UCSD-AML1 (cell line): ENCODE measurements at regions not wholly inside any gene's neighbourhood (a gene's known extent, or its start where the extent isn't known, plus 50 kb on each side); places are given as distances from the start of the nearest gene placed in this dataset.

Experiments
- DNase-seq: peaks from one replicate; lab custom pipeline; 2025; ENCODE audit not compliant: unreplicated experiment; lab: John Stamatoyannopoulos, UW

DNA sequence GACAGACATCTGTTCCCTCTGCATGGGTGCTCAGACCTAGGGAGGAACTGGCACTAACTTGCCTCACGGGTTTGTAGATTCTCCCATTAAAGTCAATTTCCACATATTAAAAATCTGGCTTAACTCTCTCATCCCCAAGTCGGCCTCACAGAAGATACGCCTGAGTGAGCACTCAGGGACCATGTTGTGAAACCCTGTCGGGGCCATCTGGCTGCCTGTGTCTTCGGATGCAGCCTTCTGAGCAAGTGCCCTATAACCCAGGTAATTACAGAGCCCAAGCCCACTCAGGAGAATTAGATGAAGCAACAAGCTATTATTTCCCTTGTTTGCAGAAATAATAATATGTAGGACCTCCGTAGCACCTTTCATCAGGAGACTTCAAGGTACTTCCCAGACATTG is 219.3 kb upstream of the GLI3 start:
- DNase-seq = no peak

DNA sequence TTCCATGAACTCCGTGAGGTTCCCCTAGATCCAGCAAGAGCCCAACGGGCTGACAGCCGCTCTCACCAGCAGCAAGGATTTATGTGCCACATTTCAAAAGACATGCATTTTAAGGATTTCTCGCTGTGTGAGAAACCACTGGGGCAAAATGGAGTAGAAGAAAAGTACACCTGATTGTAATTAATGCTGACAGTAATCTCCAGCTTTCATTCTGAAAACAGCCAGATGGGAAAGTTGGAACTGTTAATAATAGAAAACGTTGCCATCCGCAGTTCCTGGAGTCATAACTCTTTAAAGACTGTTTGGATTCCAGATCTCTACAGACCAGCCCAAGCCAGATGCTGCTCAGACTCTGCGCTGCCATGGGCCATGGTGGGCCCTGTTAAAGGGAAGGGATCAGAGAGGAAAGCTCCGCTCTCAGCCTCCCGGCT is 216.9 kb upstream of the GLI3 start:
- DNase-seq = no peak

DNA sequence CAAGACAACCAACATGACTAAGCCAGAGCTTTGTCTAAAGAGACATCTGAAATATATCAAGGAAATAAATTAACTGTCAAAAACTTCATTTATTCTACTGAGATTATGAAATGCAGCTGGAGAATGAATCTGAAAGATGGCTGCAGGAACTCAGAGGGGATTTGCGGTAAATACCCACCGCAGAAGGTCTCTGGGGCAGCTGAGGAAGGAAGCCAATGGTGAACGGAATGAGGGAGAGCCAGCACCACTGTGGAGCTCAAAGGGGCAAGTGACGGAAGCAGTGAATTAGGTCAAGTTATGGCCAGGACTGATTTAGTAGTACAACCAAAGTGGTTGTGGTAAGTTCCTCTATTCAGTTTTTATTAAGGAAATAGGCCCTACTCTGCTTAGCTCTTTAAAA is 215.3 kb upstream of the GLI3 start:
- peak; percentile 7 for DNase-seq

DNA sequence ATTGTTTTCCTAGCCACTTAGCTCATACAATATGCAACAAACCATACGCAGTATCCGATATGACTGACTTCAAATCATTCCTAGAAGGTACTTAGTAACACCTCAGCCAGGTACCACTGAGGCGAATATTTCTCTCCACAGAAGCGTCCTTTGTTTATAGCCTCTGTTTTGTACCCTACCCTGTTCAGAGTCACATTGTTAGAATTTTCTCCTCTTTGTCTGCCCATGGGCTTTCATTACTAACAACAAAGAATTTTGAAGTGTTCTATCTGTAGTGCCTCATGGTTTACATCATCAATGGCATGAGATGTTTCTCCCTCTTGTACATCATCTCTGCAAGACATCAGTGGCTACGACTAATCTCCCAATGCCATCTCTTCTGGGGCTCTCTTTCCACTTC is 212.4 kb upstream of the GLI3 start:
- DNase-seq = no peak

DNA sequence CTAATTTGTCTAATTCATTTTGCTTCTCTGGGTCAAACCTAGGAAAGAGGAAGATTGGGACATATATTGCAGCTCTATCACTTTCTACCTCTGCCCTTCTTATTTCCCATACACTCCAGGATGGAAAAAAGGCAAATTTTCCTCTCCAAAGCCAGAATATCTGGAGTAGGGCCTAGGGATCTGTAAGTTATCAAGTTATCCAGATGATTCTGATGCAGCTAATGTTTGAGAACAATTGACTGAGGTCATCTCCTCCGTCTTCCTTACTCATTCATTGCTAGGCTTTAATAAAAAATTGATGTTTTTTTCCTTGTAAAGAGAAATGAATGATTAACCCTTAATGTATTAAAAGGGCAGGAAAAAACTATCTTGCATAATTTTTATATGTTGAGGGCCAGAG is 211.9 kb upstream of the GLI3 start:
- DNase-seq = no peak

DNA sequence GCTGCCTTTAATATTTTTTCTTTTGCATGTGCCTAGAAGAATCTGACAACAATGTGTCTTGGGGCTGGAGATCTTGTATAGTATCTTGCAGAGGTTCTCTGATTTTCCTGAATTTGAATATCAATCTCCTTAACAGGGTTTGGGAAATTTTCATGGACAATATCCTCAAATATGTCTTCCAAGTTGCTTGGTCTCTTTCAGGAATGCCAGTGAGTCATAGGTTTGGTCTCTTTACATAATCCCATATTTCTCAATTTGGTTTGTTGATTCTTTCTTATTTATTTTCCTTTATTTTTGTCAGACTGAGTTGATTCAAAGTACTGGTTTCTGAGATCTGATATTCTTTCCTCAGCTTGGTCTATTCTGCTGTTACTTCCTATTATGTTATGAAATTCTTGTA is 208.7 kb upstream of the GLI3 start:
- DNase-seq = no peak

DNA sequence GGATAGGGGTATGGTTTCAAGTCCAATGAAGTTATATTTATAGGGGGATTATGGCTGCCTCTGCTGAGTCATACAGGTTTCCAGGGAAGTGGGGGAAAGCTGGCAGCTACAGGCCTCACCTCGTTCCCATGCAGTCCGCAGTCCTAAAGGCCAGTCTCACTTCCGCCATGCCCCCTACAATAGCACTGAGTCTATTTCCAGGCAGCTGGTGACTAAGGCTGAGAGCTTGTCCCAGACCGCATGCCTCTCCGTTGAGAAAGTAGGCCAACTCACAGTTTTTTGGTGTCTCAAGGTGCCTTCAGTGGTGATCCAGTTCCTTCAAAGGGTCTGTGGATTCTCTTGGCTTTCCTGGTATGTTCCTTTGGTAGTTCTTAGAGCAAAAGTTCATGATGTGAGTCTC is 203.9 kb upstream of the GLI3 start:
- no peak for DNase-seq

DNA sequence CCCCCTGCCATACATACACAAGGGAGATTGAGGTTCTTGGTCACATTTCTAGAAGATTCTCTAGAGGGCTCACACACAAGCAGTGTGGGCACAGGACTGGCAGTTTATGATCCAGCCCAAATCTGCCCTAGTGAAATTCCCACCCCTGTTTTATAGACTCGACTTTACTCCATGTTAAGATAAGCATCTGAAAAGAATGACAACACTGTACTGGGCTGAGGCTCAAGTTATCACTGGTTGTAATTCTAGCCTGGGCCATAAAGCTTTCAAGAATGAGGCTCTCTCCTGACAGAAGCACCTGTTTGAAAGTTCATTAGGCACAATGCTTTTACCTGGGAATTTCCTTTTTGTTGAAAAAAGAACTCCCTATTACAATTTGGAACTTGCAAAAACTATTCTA is 195.6 kb upstream of the GLI3 start:
- no peak for DNase-seq

DNA sequence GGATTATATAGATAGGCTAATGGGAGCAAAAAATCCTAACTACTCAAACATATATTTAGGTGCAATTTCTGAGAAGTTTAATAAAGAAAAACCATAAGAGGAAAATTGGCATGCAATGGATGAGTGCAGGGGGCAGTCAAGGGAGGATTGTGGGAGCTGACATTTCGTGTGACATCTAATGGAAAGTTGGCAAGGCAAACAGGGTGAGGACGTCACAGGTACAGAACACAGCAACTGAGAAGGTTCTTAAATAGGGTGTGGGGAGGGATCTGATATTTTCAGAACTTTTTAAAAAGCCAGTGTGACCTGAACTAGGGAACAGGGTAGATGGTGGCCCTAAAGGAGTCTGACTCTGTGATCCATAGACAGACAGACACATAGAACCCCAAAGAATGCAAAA is 194.9 kb upstream of the GLI3 start:
- no peak for DNase-seq

DNA sequence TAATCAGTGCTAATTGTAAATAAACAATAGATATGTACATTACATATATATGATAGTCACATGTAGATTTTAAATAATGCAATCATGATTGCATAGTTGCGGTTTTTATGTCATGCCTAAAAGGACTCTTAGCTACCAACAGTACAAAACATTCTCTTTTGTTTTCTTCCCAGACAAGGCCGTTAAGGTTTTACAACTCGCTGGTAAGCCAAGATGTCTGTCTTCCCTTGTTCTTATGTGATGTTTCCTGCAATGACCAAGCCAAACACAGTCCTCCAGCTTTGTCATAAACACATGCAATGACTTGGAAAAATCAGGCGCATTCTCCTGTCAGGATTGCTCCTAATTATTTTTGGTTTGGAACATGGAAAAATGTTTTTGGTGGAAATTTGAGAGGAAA is 192.3 kb upstream of the GLI3 start:
- no peak for DNase-seq

DNA sequence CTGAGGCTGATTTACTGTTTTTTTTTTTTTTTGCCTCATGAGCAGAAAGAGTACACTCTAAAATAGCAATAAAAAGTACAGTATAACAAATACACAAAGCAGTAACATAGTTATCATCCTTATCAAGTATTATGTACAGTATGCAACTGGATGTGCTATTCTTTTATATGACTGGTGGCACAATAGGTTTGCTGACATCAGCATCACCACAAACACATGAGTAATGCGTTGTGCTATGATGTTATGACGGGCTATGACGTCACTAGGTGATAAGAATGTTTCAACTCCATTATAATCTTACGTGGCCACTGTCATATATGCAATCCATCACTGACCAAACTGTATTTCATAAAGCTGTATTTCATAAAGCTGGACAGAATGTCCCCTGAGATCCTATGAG is 189.2 kb upstream of the GLI3 start:
- no peak for DNase-seq

DNA sequence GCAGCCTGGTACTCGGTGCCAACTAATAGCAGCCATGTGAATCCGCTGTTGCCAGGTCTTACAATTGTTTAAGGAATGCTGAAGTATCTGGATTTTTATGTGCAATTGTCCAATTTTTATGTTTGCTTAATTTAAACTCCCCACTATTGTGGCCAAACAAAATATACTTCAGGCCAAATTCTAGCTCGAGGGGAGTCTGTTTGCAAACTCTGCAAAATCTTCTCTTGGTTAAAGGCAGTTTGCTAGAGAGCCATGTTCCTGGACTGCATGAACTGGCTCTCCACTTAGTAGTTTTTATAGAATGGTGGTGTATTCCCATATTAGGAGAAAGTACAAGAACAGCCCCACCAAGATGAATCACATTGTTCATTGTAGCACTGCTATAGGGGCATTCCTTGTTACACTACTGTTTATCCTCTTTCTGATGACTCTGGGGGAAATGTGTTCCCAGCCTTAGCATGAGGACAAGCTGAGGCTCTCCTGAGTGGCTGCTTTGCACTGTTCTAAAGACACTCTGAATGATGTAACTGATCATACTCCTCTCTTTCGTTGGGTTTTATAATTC is 178.0 kb upstream of the GLI3 start:
- no peak for DNase-seq

DNA sequence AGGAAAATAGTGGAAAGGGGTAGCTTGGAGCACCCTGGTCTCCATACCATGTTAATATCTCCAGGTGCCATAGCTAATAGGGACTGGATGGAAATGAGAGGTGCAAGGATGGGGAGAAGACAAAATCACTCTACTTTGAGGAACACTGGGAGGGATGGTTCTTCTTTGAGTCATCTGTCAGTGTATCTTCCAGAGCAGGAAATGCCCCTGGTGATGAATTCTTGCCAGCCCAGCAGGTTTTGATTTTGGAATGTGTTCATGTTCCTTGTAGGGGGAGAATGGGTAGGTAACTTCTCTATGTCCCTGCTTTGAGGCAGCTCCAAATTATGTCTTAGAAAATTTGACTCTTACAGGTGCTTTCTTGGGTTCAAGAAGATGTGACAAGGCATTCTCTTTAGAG is 177.0 kb upstream of the GLI3 start:
- DNase-seq = no peak

DNA sequence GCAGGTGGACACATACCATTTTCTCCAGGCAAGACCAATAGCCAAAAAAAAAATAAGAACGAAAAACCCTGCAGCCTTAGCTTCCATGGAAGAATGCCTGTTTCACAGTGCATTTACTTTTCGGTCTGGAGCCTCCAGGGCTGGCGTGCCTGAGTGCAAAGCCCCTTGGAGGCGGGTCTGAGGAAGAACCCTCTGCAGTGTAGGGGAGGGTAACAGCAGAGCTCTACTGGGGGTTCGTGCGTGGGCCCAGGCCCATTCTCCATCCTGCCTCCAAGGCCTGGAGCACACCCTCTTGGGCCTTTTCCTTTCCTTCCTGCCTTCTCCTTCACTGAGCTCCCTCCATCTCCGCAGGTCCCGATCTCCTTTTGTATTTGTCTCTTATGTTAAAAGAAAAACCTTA is 172.3 kb upstream of the GLI3 start:
- DNase-seq = no peak

DNA sequence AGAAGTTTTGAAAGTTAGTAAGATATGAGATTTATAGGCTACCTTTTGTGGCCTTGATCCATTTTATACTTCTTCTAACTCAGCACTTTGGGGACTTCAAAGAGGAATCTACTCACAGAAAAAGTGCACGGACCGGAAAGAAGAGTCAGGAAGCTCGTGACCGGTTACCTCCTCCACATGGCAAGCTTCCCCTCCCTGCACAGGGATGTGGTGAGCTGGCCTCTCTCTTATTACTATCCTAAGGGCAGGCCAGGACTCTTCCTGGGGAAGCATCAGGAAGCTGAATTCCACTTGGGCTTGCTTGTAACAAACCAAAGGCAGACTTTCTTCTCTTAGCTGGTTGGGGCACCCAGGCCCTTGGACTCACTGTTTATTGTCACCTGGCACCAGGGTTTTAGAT is 170.8 kb upstream of the GLI3 start:
- DNase-seq = no peak

DNA sequence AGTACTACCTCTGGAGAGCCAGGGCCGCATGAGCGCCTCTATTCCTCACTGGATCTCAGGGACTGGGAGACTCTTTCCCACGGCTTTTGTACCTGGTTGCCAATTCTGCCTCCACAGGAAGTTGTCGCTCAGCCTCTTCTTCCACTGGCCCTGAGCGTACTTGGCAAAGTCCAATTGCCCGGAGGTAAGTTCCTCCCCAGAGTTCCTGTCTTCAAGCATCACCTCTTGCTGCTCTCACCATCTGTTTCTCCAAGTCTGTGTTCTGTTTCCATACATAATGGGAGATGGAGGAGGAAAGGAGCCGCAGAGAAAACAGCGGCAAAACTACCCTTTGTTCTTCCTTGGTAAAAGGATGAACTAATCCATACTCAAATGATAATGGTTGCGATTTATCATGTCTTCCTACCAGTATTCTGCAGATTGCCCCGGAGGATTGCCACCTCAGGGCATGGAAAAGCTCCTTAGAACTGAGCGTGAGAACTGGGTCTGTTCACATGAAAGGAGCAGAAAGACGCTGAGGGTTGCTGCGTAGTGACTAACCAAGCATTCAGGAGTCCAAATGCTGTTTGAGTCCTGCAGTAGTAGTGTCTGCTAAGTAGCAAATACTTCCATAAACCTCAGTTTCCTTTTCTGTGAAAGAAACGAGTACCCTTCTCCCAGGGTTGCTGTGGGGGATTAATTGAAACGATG is 170.2 kb upstream of the GLI3 start:
- DNase-seq = no peak

DNA sequence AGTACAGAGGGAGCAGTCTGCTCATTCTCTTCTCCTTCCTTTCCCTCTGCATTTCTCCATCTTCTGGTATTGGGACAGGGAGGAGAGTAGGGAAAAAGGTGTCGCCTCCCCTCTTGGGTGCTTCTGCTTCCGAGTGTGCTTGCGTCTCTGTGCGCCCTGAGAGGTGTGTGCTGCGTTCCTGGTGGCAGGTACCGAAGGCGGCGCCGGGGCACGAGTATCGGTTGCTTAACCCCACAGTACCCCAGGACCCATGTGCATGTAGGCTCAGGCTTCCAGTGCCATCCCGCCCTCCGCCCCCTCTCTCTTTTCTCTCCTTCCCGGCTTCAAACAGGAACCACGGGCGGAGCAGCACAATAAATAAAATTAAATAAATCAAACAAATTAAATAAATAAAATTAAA is 169.3 kb upstream of the GLI3 start:
- DNase-seq = no peak

DNA sequence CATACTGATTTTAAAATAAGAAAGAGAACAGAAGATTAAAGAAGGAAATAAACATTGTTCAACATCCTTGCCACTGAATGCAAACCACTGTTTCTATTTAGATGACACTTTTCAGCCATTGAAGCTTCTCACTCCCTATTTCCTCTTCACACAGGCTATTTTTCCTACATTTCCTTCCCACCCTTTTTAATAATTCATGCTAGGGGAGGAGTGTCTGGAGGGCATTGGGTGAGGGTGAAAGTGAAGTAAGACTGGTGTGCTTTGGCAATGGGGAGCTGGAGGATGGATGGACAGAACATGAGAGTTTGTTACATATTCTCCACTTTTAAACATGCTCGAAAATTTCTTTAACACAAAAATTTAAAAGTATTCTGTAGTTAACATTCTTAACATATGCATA is 168.8 kb upstream of the GLI3 start:
- DNase-seq = no peak

DNA sequence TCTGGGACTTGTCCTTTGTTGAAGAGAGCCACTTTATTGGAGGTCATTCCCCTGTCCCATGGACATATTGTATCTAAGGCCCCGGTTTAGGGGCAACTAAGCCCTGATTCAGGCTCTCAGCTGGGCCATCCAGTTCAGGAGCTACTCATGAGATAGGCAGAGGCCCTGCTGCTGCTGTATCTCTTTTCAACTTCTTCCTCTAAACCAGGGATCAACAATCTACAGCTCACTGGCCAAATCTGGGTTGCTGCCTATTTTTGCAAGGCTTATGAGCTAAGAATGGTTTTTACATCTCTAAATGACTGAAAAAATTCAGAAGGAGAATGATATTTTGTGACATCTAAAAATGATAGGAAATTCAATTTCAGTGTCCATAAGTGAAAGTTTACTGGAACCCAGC is 166.8 kb upstream of the GLI3 start:
- no peak for DNase-seq

DNA sequence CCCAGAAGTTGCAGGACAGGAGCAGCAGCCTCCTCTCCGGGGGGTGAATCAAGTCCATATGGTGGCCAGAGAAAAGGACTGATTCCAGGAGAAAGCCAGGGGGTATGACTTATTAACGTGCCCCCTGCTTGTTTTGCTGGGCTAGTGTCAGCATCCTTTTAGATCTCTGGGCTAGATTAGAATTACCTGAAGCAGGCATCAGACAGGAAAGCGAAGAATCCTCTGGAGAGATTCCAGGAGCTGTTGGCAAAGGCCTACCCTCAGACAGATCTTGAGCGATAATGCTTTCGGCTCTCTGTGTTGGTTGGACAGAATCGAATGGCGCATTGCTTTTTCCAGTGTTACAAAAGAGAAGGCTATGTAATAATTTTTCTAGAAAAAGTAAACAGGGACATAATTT is 164.0 kb upstream of the GLI3 start:
- DNase-seq = no peak

DNA sequence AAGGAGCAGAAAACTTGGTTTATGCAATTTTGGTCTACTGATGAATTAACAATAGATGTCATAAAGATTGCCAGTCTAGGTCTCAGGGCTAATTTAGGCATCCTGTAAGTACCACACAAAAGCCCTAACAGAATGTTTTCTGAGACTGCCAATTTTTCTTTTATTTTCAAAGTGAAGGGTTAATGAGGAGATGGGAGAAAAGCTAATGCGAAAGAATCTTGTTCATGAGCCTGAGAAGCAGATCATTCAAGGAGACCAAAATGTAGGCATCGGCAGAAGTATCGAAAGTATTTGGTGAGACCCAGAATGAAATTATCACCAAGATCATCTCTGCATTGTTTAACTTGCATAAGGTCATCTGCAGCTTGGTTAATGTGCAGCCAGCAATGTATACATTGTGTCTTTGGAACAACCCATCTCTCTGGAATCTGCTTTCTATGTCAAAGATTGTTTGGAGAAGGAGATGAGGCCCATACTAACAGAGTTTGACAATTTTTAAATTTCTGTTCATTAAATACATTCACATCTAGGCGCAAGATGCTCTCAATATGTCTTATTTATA is 163.3 kb upstream of the GLI3 start:
- no peak for DNase-seq

DNA sequence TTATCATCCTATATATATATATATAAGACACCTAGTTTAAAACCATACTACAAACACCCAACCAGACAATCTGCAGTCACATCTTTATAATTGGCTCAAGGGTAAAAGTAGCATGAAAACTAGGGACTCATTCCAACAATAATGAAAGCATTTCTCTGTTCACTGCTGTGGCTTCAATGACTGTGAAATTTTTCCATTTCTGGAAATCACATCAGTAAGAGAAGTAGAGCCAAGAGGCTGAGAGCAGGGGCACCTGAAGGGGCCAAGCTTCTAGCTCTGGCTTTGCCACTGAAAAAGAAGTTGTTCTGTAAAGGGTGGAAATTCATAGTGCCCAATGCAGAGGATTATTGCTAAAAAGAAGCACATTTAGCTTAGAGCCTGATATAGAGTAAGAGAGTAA is 158.6 kb upstream of the GLI3 start:
- DNase-seq = no peak

DNA sequence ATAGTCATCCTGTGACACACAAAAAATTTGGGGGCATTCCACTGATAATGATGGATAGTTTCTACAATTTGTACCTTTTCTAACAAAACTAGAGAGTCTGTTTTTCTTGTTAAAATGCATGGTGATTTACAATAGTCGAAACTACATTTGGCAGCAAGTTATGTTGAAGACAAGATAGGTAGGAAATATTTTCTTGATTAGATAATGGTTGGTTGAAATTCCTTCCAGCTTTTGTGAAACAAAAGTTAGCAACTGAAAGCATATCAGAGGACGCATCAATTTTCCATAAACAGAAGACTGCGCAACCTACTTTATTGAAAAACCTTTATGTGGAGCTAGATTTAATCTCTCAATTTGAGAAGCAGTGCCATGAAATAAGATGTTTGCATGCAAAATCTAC is 155.8 kb upstream of the GLI3 start:
- DNase-seq = no peak
